HG02610 (cell line): ENCODE measurements at regions not wholly inside any gene's neighbourhood (a gene's known extent, or its start where the extent isn't known, plus 50 kb on each side); places are given as distances from the start of the nearest gene placed in this dataset.
"Not testable (repeated sequence)": the region's sequence is repeated elsewhere in the genome, so short reads cannot be mapped to it uniquely, and the experiment has no call there.

Source experiments
- ATAC-seq: cut with Tn5 transposase; IDR thresholded peaks from one replicate; pipeline ENCODE4 v1.9.1; 2021; ENCODE audit warnings: mild to moderate bottlenecking, moderate library complexity; ENCODE audit not compliant: unreplicated experiment

DNA sequence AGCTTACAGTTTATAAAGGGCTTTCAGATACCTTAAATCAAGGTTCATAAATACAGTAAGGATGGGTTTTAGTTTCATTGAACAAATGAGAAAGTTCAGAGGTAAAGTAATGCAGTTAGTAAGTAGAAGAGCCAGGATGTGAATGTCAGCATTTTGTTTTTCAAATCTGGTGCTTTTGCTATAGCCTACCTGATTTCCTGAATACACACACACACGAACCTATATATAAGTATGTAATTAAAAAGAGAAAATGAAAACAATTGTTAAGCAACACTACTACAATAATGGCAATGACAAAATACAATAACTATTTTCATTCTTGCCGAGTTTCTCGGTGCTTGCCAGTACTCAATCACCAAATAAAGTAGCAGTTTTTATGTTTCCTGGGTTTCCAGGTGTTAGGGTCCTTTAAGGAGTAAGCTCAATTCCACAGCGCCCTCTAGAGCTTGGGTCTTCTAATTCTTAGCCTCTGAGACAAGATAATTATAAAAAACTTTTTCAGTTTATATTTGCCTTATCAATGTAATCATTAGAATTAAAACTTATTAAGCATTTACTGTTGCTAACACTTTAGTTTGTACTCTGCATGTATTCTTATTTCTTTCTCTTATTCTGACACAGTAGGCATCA, 512.9 kb upstream of the ACVR2A start:
- no peak for ATAC-seq

- no peak for ATAC-seq
These were observed 513.9 kb upstream of the ACVR2A start for GRCh38 chr2:147330925-147331324.

GRCh38 chr2:147327613-147328012, 517.2 kb upstream of the ACVR2A start:
- peak; percentile 75 for ATAC-seq

GRCh38 chr2:147325990-147326389, 518.8 kb upstream of the ACVR2A start:
- no peak for ATAC-seq

GRCh38 chr2:147320146-147320545, 524.7 kb upstream of the ACVR2A start:
- ATAC-seq, result no peak

GRCh38 chr2:147311058-147311430, 533.8 kb upstream of the ACVR2A start:
- no peak for ATAC-seq

GRCh38 chr2:147310335-147311057, 534.3 kb upstream of the ACVR2A start:
- ATAC-seq, result no peak

DNA sequence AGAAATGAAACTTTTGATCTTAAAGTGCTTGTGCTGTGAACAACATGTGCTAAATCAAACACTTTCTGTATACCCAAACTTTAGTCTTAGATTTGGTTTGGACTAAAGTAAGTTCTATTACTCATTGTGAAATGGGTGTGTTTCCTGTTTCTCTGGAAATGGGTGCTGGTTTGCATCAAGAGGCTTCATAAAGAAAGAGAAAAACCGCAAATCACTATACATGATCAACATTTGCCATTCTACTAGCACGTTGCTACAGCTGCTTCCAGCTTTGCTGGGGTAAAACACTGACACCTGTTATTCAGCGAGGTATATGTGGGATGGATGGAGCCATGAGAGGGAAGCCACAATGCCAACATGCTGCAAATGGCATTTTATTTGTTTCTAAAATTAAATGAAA, 547.0 kb upstream of the ACVR2A start:
- peak; percentile 91 for ATAC-seq

GRCh38 chr2:147294825-147295392, 549.9 kb upstream of the ACVR2A start:
- ATAC-seq, result no peak

- no peak for ATAC-seq
These were observed 550.6 kb upstream of the ACVR2A start for GRCh38 chr2:147293991-147294824.

DNA sequence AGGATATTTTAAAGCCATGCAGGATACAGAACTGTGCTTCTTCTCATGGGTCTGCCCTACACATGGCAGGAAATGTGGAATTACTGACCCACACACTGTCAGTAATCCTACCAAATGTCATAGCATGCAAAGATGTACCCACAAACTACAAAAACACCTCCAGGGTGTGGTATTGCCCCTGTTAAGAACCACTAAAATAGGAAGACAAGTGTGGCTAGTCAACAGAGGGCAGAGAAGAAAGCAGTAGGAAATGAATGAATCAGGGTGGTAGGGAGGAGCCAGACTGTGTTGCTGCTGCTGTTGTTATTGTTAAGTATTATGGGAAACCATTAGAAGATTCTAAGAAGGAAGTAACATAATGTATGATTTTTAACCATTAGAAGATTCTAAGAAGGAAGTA, 556.7 kb upstream of the ACVR2A start:
- no peak for ATAC-seq

- ATAC-seq, result no peak
These were observed 568.9 kb upstream of the ACVR2A start for GRCh38 chr2:147275943-147276342.

GRCh38 chr2:147273628-147274027, 571.2 kb upstream of the ACVR2A start:
- no peak for ATAC-seq

- ATAC-seq, result no peak
These were observed 571.7 kb upstream of the ACVR2A start for GRCh38 chr2:147273106-147273505.

DNA sequence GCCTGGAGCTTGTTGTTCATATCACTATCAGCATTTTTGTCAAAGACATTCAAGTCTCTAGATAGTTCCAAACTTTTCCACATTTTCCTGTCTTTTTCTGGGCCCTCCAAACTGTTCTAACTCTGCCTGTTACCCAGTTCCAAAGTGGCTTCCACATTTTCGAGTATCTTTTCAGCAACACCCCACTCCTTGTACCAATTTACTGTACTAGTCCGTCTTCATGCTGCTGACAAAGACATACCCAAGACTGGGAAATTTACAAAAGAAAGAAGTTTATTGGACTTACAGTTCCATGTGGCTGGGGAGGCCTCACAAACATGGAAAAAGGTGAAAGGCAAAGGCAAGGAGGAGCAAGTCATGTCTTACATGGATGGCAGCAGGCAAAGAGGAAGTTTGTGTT, 575.2 kb upstream of the ACVR2A start:
- ATAC-seq, result not testable (repeated sequence)

DNA sequence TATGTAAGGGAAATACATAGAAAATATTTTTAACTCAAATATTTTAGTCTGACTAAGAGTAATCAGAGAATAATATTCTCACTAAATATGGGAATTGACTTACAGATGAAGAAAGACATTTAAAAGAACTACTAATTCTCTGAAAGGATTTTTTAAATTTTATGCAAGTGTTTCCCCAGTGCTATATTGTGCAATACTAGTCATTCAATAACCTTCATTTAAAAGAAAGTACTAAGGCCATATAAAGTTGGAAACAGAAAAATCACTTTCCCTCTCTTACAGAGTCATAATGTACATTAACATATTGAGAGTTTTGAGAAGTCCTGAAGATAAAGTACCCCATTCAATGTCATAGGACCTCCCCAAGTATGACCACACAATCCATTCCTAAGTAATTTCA, 584.6 kb upstream of the ACVR2A start:
- no peak for ATAC-seq

GRCh38 chr2:147255812-147256211, 589.0 kb upstream of the ACVR2A start:
- no peak for ATAC-seq

DNA sequence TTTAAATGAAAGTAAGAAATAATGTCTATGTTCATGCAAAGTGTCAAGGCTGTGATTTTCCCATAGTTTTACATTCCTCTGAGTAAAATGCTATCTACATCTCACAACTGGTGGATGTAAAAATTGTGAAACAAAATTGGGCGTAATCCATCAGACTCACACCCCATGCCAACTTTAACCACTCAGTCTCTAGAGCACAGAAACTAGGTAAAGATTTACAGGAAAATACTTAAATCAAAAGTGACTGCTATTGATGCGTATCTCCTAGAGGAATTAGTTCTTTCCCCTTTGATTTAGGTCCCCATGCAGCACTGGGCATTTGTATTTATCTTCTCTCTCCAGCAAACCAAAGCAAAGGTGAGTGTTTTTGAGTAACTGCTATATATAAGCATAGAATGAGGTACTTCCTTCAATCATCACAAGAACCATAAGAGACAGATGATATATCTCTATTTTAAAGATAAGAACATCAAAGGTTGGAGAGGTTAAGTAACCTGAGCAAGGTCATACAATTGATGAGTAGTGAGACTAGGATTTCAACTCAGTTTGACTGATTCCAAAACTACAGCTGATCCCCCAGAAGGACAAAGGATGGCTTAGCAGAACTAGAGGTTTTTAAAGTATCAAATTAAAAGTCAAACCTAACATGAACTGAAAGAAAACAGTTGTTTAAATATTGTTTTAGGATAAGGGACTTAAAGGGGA, 594.0 kb upstream of the ACVR2A start:
- peak; percentile 56 for ATAC-seq

- no peak for ATAC-seq
These were observed 597.1 kb upstream of the ACVR2A start for GRCh38 chr2:147247749-147248148.

DNA sequence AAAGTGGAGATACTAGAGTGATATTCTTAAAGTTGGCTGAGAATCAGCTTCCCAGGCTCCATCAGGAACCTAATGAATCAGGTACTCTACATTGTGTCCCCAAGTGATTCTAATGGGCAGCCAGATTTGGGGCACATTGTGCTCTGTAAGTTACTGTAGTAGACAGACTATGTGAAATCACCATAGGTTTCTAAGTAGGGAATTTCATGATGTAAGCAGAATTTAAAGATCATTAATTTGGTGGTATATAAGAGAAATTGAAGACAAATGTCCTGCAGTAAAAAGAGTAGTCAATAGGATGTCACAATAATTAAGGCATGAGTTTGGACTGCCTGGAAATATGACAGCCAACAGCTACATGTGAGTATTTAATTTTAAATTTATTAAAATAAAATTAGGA, 602.4 kb upstream of the ACVR2A start:
- no peak for ATAC-seq

DNA sequence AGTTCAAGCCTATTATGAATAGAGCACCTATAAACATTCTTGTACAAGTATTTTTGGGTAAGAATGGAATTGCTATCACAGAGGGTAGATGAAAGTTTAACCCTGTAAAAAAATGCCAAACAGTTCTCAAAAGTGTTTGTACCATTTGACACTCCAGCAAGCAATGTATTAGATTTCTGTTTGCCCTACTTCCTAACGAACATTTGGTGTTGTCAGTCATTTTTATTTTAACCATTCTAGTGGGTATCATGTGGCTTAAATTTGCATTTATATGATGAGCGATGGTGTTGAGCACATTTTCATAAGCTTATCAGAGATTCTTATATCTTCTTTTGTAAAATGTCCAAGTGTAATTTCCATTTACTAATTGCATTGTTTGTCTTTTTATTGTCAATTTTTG, 608.2 kb upstream of the ACVR2A start:
- no peak for ATAC-seq
